Keratinocyte (primary cell): ENCODE measurements at regions not wholly inside any gene's neighbourhood (a gene's known extent, or its start where the extent isn't known, plus 50 kb on each side); places are given as distances from the start of the nearest gene placed in this dataset.

Experiments used
- DNase-seq: peaks from one replicate; pipeline ENCODE4 v3.0.0-alpha.2; 2011; ENCODE audit warnings: low read depth, missing footprints, low spot score
- FAIRE-seq: peaks from 2 replicates; lab custom pipeline; 2011; peaks lifted over from hg19 to GRCh38; lab: Jason Lieb, UNC
- H2AFZ ChIP-seq: 2 replicates; pipeline ENCODE4 v1.6.0; 2012; ENCODE audit warnings: low read length, control low read depth, inconsistent platforms; ENCODE audit not compliant: control insufficient read depth
- H3K27ac ChIP-seq: 2 replicates; pipeline ENCODE4 v1.5.1; 2011; ENCODE audit warnings: low read length; ENCODE audit not compliant: control insufficient read depth, insufficient read depth
- H3K27me3 ChIP-seq: 3 replicates; pipeline ENCODE4 v1.6.0; 2011; ENCODE audit warnings: low read length; ENCODE audit not compliant: control insufficient read depth, insufficient read depth; ENCODE audit errors: extremely low read depth
- H3K36me3 ChIP-seq, 2 experiments: 2 replicates in 1 of 2; 3 replicates in 1 of 2; pipeline ENCODE4 v1.5.1; 2011; ENCODE audit warnings: low read length in 2 of 2, mild to moderate bottlenecking in 1 of 2; ENCODE audit not compliant: control insufficient read depth in 2 of 2, insufficient read depth in 2 of 2; ENCODE audit errors: extremely low read depth in 1 of 2
- H3K4me1 ChIP-seq: 3 replicates; pipeline ENCODE4 v1.5.1; 2011; ENCODE audit warnings: low read length; ENCODE audit not compliant: control insufficient read depth, insufficient read depth; ENCODE audit errors: extremely low read depth
- H3K4me2 ChIP-seq: 3 replicates; pipeline ENCODE4 v1.6.0; 2011; ENCODE audit warnings: low read depth, low read length; ENCODE audit not compliant: control insufficient read depth, insufficient read depth; ENCODE audit errors: extremely low read depth
- H3K4me3 ChIP-seq, 3 experiments: fragments of 200-600 bp in 1 of 3; sonication (generic) in 1 of 3; 2 replicates in 2 of 3; 3 replicates in 1 of 3; pipeline ENCODE4 v1.5.1; 2011 to 2016; ENCODE audit warnings: low read length in 3 of 3, mild to moderate bottlenecking in 3 of 3, control low read depth in 2 of 3, inconsistent platforms in 1 of 3, low read depth in 1 of 3, mixed read lengths in 1 of 3, mixed run types in 1 of 3, moderate library complexity in 1 of 3; ENCODE audit not compliant: control insufficient read depth in 2 of 3, insufficient read depth in 2 of 3; ENCODE audit errors: extremely low read depth in 1 of 3
- H3K79me2 ChIP-seq: 2 replicates; pipeline ENCODE4 v1.6.0; 2012; ENCODE audit warnings: low read length; ENCODE audit not compliant: control insufficient read depth, insufficient read depth
- H3K9ac ChIP-seq: 3 replicates; pipeline ENCODE4 v1.6.0; 2011; ENCODE audit warnings: low read length; ENCODE audit not compliant: control insufficient read depth, insufficient read depth; ENCODE audit errors: extremely low read depth
- H3K9me1 ChIP-seq: 3 replicates; pipeline ENCODE4 v1.6.0; 2011; ENCODE audit warnings: low read length; ENCODE audit not compliant: control insufficient read depth, insufficient read depth; ENCODE audit errors: extremely low read depth
- H3K9me3 ChIP-seq: 2 replicates; pipeline ENCODE4 v1.5.1; 2012; ENCODE audit warnings: low read depth, low read length; ENCODE audit not compliant: control insufficient read depth
- H4K20me1 ChIP-seq: 3 replicates; pipeline ENCODE4 v1.6.0; 2011; ENCODE audit warnings: low read length; ENCODE audit not compliant: control insufficient read depth, insufficient read depth; ENCODE audit errors: extremely low read depth
- CTCF ChIP-seq, 3 experiments: IDR thresholded peaks in 1 of 3; conservative IDR thresholded peaks in 1 of 3; optimal IDR thresholded peaks in 1 of 3; 2 replicates in 2 of 3; 3 replicates in 1 of 3; pipeline versions ENCODE3 to v1.5.1; 2011; ENCODE audit warnings: low read length in 3 of 3, mild to moderate bottlenecking in 3 of 3, moderate library complexity in 2 of 3, control low read depth in 1 of 3, inconsistent platforms in 1 of 3; ENCODE audit not compliant: insufficient read depth in 2 of 3; ENCODE audit errors: extremely low read depth in 1 of 3
- EZH2 ChIP-seq: IDR thresholded peaks from one replicate; pipeline ENCODE4 v1.6.1; 2012; ENCODE audit warnings: inconsistent platforms, mild to moderate bottlenecking, low read length, moderate library complexity
- dilution Hi-C: fragments of 300-500 bp; cut with MboI; formaldehyde crosslinking; loops from one replicate; pipeline ENCODE4 v1.7.0; 2020; ENCODE audit warnings: low sequenced_read_pairs; ENCODE audit not compliant: extremely low pct_ligation_motif_present

- Histone ChIP-seq H3K4me3 (no peak overlapping the region), H3K79me2 (no peaks in the 10 kb centered on the region), H4K20me1 (no peaks in the 10 kb centered on the region), H3K27me3 (peaks cover 11% of the 10 kb centered on the region), H3K9me1 (no peaks in the 10 kb centered on the region), H3K36me3 (no peaks in the 10 kb centered on the region), H3K9ac (no peak overlapping the region), H3K9me3 (no peaks in the 10 kb centered on the region), H3K4me2 (no peak overlapping the region), H3K4me1 (no peaks in the 10 kb centered on the region), H3K27ac (no peak overlapping the region), H2AFZ (no peak overlapping the region)
- FAIRE-seq (no peak), DNase-seq (no peak)
- no peak for TF ChIP-seq CTCF (optimal IDR thresholded peaks at IDR 0.05 in 1 of 3, IDR thresholded peaks at IDR 0.05 in 1 of 3, conservative IDR thresholded peaks at IDR 0.05 in 1 of 3; ENCODE audit: extremely low read depth in 1 of 3, insufficient read depth in 2 of 3, low read length in 3 of 3)
- no peak for TF ChIP-seq EZH2
- dilution Hi-C loops: no loop called here
Measured at GRCh38 chr14:76672123-76672522, 89.1 kb upstream of the VASH1 start.

DNA sequence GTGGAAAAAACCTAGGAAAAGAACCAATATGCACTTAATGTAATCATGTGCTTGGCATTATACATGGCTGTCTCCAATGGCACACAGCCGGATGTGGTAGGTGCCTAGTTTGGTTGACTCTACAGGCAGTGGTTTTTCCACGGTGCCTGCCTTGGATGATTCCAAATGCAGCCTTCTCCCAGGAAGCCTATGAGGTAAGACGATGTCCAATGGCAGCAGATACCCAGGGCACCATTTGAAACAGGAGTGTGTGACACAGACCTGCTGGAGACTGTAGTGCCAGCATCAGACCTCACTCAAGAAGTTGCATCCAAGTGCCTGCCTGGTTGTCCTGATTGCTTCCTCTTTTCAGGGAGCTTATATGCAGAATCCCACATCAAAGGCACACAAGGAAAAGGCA lies 88.0 kb upstream of the VASH1 start:
- Histone ChIP-seq H3K4me2 (no peak overlapping the region), H3K9me1 (no peaks in the 10 kb centered on the region), H3K4me3 (no peak overlapping the region), H3K9ac (no peak overlapping the region), H3K27ac (no peak overlapping the region), H2AFZ (no peak overlapping the region), H3K36me3 (no peaks in the 10 kb centered on the region), H3K79me2 (no peaks in the 10 kb centered on the region), H3K27me3 (peaks cover 11% of the 10 kb centered on the region), H3K4me1 (no peaks in the 10 kb centered on the region), H3K9me3 (no peaks in the 10 kb centered on the region), H4K20me1 (no peaks in the 10 kb centered on the region)
- TF ChIP-seq EZH2 (no peak), CTCF (optimal IDR thresholded peaks at IDR 0.05 in 1 of 3, IDR thresholded peaks at IDR 0.05 in 1 of 3, conservative IDR thresholded peaks at IDR 0.05 in 1 of 3; ENCODE audit: extremely low read depth in 1 of 3, insufficient read depth in 2 of 3, low read length in 3 of 3) (no peak)
- FAIRE-seq (no peak), DNase-seq (no peak)
- dilution Hi-C loops: no loop called here
